Muscle layer of duodenum (tissue), 2 donors: ENCODE measurements at regions not wholly inside any gene's neighbourhood (a gene's known extent, or its start where the extent isn't known, plus 50 kb on each side); places are given as distances from the start of the nearest gene placed in this dataset.

Experiments
- H3K27ac ChIP-seq: one replicate; pipeline ENCODE4 v1.7.0; 2013; ENCODE audit warnings: mild to moderate bottlenecking, low read length
- H3K27me3 ChIP-seq: one replicate; pipeline ENCODE4 v1.7.0; 2013; ENCODE audit warnings: low read depth, mild to moderate bottlenecking, control low read depth, low read length
- H3K36me3 ChIP-seq, 2 donors: one replicate each; pipeline ENCODE4 v1.7.0; 2013; ENCODE audit warnings: low read length in 2 of 2, control low read depth in 1 of 2, mild to moderate bottlenecking in 1 of 2; ENCODE audit not compliant: insufficient read depth in 2 of 2, control insufficient read depth in 1 of 2
- H3K4me1 ChIP-seq, 2 donors: one replicate each; pipeline ENCODE4 v1.7.0; 2013; ENCODE audit warnings: low read length in 2 of 2, mild to moderate bottlenecking in 2 of 2, control low read depth in 1 of 2, moderate library complexity in 1 of 2; ENCODE audit not compliant: insufficient read depth in 2 of 2, control insufficient read depth in 1 of 2
- H3K4me3 ChIP-seq, 2 donors: one replicate each; pipeline ENCODE4 v1.7.0; 2013; ENCODE audit warnings: low read length in 2 of 2, low read depth in 1 of 2, mild to moderate bottlenecking in 1 of 2
- H3K9me3 ChIP-seq, 2 donors: one replicate each; pipeline ENCODE4 v1.7.0; 2013; ENCODE audit warnings: low read length in 2 of 2, control low read depth in 1 of 2, mild to moderate bottlenecking in 1 of 2; ENCODE audit not compliant: control insufficient read depth in 1 of 2
- donor health status: healthy.

DNA sequence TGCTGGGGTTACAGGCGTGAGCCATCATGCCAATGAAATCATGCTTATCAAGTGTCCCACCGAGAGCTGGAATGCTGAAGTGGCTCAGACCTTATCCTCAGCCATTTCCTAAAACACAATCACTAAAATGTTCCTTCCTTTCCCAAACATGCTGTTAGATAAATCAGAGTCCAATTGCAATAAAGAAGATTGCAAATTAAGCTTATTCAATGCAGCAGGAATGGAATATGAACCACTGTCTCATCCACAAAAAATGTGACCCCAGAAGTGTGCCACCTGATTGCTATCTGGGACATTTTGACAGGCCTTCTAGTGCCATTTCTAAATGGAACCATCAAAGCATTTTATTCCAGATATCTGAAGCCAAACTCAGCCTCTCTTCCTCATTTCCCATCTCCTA, 205.5 kb upstream of the CDH11 start:
- Histone ChIP-seq H3K36me3 (no peaks in the 10 kb centered on the region), H3K27me3 (no peaks in the 10 kb centered on the region), H3K4me3 (no peak overlapping the region), H3K27ac (no peak overlapping the region), H3K4me1 (no peaks in the 10 kb centered on the region), H3K9me3 (no peaks in the 10 kb centered on the region)

DNA sequence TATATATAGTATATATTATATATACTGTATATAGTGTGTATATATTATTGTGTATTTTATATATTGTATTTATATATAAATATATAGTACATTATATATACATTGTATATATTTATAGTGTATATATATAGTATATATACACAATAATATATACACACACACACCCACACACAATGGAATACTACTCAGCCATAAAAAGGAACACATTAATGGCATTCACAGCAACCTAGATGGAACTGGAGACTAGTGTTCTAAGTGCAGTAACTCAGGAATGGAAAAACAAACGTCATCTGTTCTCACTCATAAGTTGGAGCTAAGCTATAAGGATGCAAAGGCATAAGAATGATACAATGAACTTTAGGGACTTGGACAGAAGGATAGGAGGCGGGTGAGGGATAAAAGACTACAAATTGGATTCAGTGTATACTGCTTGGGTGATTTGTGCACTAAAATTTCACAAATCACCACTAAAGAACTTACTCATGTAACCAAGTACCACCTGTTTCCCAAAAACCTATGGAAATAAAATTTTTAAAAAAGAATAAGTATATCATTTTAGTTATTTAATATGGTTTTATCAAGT, 201.9 kb upstream of the CDH11 start:
- H3K4me1 ChIP-seq, result no peaks in the 10 kb centered on the region
- no peaks in the 10 kb centered on the region for H3K27me3 ChIP-seq
- no peak overlapping the region for H3K4me3 ChIP-seq
- H3K27ac ChIP-seq, result no peak overlapping the region
- H3K9me3 ChIP-seq, result no peaks in the 10 kb centered on the region
- no peaks in the 10 kb centered on the region for H3K36me3 ChIP-seq

GRCh38 chr16:65319621-65320231, 197.9 kb upstream of the CDH11 start:
- Histone ChIP-seq H3K9me3 (no peaks in the 10 kb centered on the region), H3K4me3 (no peak overlapping the region), H3K27ac (no peak overlapping the region), H3K36me3 (no peaks in the 10 kb centered on the region), H3K27me3 (no peaks in the 10 kb centered on the region), H3K4me1 (no peaks in the 10 kb centered on the region)

DNA sequence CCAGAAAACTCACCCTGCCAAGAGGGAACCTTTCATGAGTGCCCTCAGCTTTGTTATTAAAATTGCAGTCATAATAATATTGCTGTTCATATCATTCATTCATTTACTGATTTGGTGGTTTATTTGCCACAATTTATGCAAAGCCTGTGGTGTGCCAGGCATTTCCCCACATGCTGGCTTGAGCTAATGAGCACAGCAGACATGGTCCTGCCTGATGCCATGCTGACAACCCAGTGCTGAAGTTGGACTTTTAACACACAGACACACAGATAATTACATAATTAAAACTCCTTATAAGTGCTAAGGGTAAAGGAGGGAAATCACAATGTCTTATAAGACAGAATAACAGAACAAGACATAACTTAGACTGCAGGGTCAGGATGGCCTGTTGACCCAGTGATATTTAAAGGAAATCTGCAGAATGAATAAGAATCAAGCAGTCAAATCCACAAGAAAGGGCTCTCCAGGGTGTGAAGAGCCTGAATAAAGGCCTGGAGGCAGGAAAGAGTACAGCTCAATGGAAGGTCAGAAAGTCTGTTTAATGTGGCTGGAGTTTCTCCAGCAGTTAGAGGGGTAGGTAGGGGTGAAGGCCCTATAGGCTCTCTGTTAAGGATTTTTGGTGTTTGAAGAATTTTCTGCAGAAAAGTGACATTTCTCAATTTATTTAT, 196.9 kb upstream of the CDH11 start:
- Histone ChIP-seq H3K4me1 (no peaks in the 10 kb centered on the region), H3K9me3 (no peaks in the 10 kb centered on the region), H3K27ac (no peak overlapping the region), H3K4me3 (no peak overlapping the region), H3K36me3 (no peaks in the 10 kb centered on the region), H3K27me3 (no peaks in the 10 kb centered on the region)

- Histone ChIP-seq H3K9me3 (no peaks in the 10 kb centered on the region), H3K27ac (no peak overlapping the region)
These were observed 196.3 kb upstream of the CDH11 start for GRCh38 chr16:65318138-65318537.

DNA sequence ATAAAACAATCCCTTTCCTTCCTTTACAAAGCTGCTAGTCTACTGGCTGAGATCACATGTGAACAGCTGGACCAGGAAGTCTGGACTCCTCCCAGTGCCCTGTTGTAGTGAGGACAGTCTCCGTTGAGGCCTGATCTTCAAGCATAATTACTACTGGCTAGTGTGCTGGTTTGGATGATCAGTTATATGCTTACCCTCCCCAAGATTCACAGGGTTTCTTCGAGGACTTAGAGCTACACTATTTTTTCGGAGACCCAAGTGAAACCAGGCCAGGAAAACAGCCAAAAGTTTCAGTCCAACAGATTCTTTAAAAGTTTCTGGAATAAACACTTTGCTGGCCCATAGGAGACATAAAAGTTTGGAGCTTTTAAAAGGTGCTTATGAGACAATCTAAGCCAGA, 194.9 kb upstream of the CDH11 start:
- H3K27ac ChIP-seq, result no peak overlapping the region
- no peaks in the 10 kb centered on the region for H3K9me3 ChIP-seq

More at GRCh38 chr16:65318138-65318537, 196.3 kb upstream of the CDH11 start:
- H3K4me3 ChIP-seq, result no peak overlapping the region
- no peaks in the 10 kb centered on the region for H3K27me3 ChIP-seq
- H3K36me3 ChIP-seq, result no peaks in the 10 kb centered on the region
- no peaks in the 10 kb centered on the region for H3K4me1 ChIP-seq

DNA sequence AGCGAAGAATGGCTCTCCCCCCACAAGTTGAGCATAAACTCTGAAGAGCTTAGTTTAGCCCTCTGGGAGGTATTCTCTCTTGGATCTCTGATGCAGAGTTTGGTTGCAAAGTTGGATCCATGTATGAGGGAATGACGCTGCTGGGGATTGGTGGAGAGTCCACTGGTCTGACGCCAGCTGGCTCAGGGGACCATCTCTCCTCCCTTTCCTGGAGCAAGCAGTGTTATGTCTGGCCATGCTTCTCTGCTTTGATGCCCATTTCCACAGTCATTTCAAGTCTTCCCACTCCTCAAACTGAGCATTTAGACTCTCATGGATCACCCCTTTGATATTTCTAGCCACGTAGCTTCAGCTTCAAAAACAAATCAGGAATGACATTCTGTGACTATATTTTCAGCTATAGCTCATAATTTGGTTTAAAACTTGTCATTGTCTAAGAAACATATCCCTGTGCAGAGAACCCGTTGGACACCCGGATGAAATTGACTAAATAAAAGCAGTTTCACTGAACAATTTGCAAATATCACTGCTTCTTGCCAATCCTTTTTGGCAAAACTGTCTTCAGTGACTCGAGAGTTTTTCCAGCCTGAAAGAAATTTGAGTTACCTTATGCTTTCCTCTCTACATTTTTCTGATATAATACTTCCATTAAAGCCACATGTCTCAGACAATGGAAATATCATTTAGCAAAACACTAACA, 193.4 kb upstream of the CDH11 start:
- no peaks in the 10 kb centered on the region for H3K9me3 ChIP-seq
- H3K36me3 ChIP-seq, result no peaks in the 10 kb centered on the region
- H3K4me3 ChIP-seq, result no peak overlapping the region
- H3K27me3 ChIP-seq, result no peaks in the 10 kb centered on the region
- no peak overlapping the region for H3K27ac ChIP-seq
- no peaks in the 10 kb centered on the region for H3K4me1 ChIP-seq

More for the DNA sequence above, 194.9 kb upstream of the CDH11 start:
- Histone ChIP-seq H3K27me3 (no peaks in the 10 kb centered on the region), H3K4me3 (no peak overlapping the region), H3K4me1 (no peaks in the 10 kb centered on the region), H3K36me3 (no peaks in the 10 kb centered on the region)

DNA sequence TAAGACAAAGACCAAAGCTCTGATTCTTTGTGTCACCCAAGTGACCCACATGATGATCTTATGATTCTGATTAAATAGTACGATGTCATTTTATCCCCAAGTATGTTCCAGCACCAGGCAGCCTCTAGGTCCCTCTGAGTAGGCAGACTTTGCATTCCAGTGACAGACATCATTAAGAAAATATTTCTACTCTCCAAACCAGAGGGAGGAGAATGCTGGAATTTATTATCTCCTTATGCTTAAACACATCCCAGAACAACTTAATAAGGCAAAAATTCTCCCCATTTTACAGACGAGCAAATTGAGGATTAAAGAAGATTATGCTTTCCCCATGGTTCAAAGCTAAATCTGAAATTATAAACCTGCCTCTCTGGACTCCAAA, 192.8 kb upstream of the CDH11 start:
- Histone ChIP-seq H3K27me3 (no peaks in the 10 kb centered on the region), H3K4me1 (no peaks in the 10 kb centered on the region), H3K27ac (no peak overlapping the region), H3K36me3 (no peaks in the 10 kb centered on the region), H3K4me3 (no peak overlapping the region), H3K9me3 (no peaks in the 10 kb centered on the region)

GRCh38 chr16:65313936-65314626, 192.2 kb upstream of the CDH11 start:
- no peak overlapping the region for H3K27ac ChIP-seq
- no peaks in the 10 kb centered on the region for H3K4me1 ChIP-seq

GRCh38 chr16:65312795-65313194, 190.9 kb upstream of the CDH11 start:
- H3K36me3 ChIP-seq, result no peaks in the 10 kb centered on the region
- no peak overlapping the region for H3K4me3 ChIP-seq
- H3K4me1 ChIP-seq, result no peaks in the 10 kb centered on the region
- H3K9me3 ChIP-seq, result no peaks in the 10 kb centered on the region
- no peak overlapping the region for H3K27ac ChIP-seq
- no peaks in the 10 kb centered on the region for H3K27me3 ChIP-seq

More at GRCh38 chr16:65313936-65314626, 192.2 kb upstream of the CDH11 start:
- H3K4me3 ChIP-seq, result no peak overlapping the region
- H3K27me3 ChIP-seq, result no peaks in the 10 kb centered on the region
- H3K36me3 ChIP-seq, result no peaks in the 10 kb centered on the region
- H3K9me3 ChIP-seq, result no peaks in the 10 kb centered on the region

- Histone ChIP-seq H3K4me3 (no peak overlapping the region), H3K36me3 (no peaks in the 10 kb centered on the region), H3K4me1 (no peaks in the 10 kb centered on the region), H3K27ac (no peak overlapping the region), H3K27me3 (no peaks in the 10 kb centered on the region), H3K9me3 (no peaks in the 10 kb centered on the region)
These were observed 190.2 kb upstream of the CDH11 start for GRCh38 chr16:65312071-65312470.
